HUES64 (cell line): ENCODE measurements at regions not wholly inside any gene's neighbourhood (a gene's known extent, or its start where the extent isn't known, plus 50 kb on each side); places are given as distances from the start of the nearest gene placed in this dataset.

Experiments used
- H3K27ac ChIP-seq: 2 replicates; pipeline ENCODE4 v1.7.0; 2013; ENCODE audit warnings: low read depth, low read length, inconsistent platforms
- H3K27me3 ChIP-seq: 2 replicates; pipeline ENCODE4 v1.6.1; 2013; ENCODE audit warnings: mild to moderate bottlenecking, low read length; ENCODE audit not compliant: insufficient read depth
- H3K36me3 ChIP-seq: 2 replicates; pipeline ENCODE4 v1.6.1; 2013; ENCODE audit warnings: mild to moderate bottlenecking, low read length; ENCODE audit not compliant: insufficient read depth
- H3K4me1 ChIP-seq: 2 replicates; pipeline ENCODE4 v1.6.1; 2013; ENCODE audit warnings: mild to moderate bottlenecking, low read length, moderate library complexity; ENCODE audit not compliant: insufficient read depth
- H3K4me3 ChIP-seq: 2 replicates; pipeline ENCODE4 v1.5.1; 2013; ENCODE audit warnings: mild to moderate bottlenecking, low read length, moderate library complexity
- H3K9ac ChIP-seq: 2 replicates; pipeline ENCODE4 v1.6.1; 2013; ENCODE audit warnings: mild to moderate bottlenecking, low read depth, low read length
- H3K9me3 ChIP-seq: 2 replicates; pipeline ENCODE4 v1.6.1; 2013; ENCODE audit warnings: low read depth, low read length; ENCODE audit not compliant: insufficient read depth
- WGBS: fragments of 150-250, 120-280 bp; methylation state at CpG from one replicate; pipeline ENCODE4 v1.1.7; 2013; ENCODE audit warnings: missing lambda C conversion rate; 5-methylcytosine and 5-hydroxymethylcytosine counted together

DNA sequence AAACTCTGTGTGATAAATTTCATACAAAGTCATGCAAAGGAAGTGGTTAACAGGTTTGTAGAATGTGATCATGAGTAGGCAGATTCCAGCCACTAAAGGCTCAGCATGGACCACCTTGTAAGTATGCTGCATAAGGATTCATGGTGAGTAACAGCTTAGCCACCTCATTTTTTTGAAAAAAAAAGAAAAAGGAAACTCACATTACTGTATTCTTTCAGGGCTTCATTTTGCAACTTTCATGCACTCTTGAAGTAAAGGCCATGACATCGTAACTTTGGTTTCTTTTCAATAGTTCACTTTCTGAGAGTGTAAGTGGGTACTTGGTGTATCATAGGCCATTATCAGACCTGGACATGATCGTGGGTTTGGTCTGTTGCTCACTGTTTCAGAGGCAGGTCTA, 175.1 kb downstream of the PCSK1 start:
- Histone ChIP-seq H3K36me3 (no peaks in the 10 kb centered on the region), H3K27me3 (no peaks in the 10 kb centered on the region), H3K9ac (no peak overlapping the region), H3K9me3 (no peaks in the 10 kb centered on the region), H3K4me1 (no peaks in the 10 kb centered on the region), H3K27ac (no peak overlapping the region), H3K4me3 (no peak overlapping the region)
- WGBS: 89% methylated on average over 2 of the region's 2 CpGs

DNA sequence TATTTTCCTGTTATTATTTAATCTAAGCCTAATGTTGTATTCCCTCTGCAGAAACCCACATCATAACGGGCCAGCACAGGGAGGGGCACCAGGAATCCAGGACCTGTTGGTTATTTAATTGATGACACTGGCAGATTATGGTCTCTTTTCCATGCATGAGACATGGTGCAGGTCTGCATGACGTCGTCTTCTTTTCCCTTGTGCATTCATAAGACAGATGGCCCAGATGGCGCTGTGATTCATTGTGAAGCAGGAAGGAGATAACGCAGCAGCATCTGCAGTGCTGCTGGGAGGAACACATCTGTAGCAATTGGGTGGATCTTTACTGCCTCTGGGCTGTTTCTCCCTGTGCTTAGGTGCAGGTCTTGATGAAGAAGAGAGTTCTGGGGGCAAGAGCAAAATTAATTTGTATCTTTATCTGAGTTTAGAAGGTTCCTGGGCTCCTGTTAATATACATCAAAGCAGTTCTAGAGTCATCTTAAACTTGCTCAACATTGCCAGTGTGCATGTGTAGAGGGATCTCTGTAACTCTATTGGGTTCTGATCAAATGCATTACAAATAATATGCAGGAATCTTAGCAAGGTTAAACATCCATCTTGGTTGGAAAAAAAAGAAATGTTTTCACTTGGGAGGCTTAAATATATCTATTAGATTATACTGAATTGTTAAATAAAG, 176.1 kb downstream of the PCSK1 start:
- Histone ChIP-seq H3K27me3 (no peaks in the 10 kb centered on the region), H3K4me3 (no peak overlapping the region), H3K27ac (no peak overlapping the region), H3K36me3 (no peaks in the 10 kb centered on the region), H3K4me1 (no peaks in the 10 kb centered on the region), H3K9me3 (no peaks in the 10 kb centered on the region), H3K9ac (no peak overlapping the region)
- WGBS: 91% methylated on average over 5 of the region's 5 CpGs

DNA sequence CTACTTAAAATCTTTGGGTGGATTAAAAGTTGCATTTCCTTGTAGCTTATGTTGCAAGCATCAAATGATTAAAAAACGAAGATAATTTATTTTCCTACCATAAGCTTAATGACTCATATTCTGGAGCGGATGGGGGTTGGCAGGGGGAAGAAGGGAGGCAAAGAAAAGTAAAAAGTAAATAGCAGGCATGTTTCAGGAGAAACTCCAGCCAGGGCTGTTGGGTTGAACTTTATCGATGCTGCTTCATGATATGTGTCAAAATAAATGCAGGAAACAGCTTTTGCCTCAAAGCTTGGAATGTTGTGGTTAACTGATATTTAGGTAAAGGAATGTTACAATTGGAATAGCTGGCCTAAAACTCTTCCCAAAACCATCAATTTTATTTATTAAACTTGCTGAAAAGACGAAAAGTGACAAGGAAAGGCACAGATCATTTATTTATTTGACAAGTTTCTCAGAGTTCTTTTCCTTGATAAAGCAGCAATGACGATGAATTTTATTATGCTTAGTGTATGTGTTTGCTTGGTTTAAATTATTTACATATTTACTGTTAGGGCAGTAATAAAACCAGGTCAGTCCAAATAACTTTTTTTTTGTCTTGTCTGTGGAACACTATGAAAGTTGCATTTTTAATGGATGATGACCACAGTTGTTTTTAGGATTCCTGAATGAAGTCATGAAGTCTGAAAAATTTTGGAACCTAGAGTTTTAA, 177.9 kb downstream of the PCSK1 start:
- no peak overlapping the region for H3K27ac ChIP-seq
- H3K4me1 ChIP-seq: no peaks in the 10 kb centered on the region

DNA sequence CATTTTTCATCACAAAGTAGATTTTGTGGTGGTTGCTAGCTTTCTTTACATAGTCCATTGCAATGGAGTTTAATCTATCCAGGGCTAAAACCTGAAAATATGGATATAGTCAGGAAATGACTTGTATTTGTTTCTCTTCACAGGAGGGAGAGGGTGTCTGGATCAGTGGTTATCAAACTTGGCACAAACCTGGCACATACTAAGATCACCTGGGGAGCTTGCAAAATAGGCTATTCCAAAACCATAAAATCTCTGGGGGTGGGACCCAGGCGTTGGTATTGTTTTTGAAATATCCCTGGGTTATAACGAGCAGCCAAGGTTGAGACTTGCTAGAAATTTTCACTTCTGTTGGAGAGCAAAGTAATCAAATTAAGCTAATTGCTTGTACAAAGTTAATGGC, 179.9 kb downstream of the PCSK1 start:
- Histone ChIP-seq H3K4me3 (no peak overlapping the region), H3K4me1 (no peaks in the 10 kb centered on the region), H3K27ac (no peak overlapping the region), H3K36me3 (no peaks in the 10 kb centered on the region), H3K9me3 (no peaks in the 10 kb centered on the region), H3K27me3 (no peaks in the 10 kb centered on the region), H3K9ac (no peak overlapping the region)
- 85% methylated on average over 2 of the region's 2 CpGs for WGBS

More for the DNA sequence above, 177.9 kb downstream of the PCSK1 start:
- Histone ChIP-seq H3K9me3 (no peaks in the 10 kb centered on the region), H3K27me3 (no peaks in the 10 kb centered on the region), H3K4me3 (no peak overlapping the region), H3K36me3 (no peaks in the 10 kb centered on the region), H3K9ac (no peak overlapping the region)
- 93% methylated on average over 4 of the region's 5 CpGs for WGBS

DNA sequence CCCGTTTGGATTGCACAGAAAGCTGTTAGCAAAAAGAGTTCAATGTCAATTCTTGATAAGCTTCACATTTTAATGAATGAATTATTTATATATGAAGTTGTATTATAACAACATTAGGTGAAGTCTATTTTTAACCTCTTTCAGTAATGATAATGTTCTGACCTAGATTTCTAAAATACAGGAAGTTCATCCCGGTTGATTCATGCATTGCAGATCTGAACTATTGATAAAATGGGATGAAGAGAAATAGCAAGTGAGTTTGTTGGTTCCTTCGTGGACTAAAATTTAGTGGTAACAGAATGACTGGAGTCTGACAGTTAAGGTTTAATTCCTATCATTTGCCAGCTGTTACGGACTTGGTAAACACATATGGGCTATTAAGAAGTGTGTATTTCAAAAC, 180.5 kb downstream of the PCSK1 start:
- Histone ChIP-seq H3K4me3 (no peak overlapping the region), H3K4me1 (no peaks in the 10 kb centered on the region), H3K36me3 (no peaks in the 10 kb centered on the region), H3K27ac (no peak overlapping the region), H3K9me3 (no peaks in the 10 kb centered on the region), H3K27me3 (no peaks in the 10 kb centered on the region), H3K9ac (no peak overlapping the region)
- 89% methylated on average over 3 of the region's 4 CpGs for WGBS

DNA sequence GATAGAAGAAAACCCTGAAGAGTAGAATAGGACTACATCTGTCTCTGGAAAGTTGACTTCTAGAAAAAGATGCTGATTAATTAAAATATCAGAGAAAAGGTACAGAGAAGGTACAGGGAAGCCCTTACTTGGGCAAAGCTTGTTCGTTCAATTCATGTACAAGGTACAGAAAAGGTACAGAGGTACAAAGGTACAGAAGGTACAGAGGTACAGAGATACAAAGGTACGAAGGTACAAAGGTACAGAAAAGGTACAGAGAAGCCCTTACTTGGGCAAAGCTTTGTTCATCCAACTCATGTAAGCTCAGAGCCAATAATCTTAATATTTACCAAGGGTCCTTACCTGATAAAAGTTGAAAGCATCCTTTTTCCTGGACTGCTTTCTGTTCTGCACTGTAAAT, 182.3 kb downstream of the PCSK1 start:
- no peaks in the 10 kb centered on the region for H3K36me3 ChIP-seq
- H3K9ac ChIP-seq: no peak overlapping the region
- no peaks in the 10 kb centered on the region for H3K4me1 ChIP-seq
- H3K27ac ChIP-seq: no peak overlapping the region
- no peak overlapping the region for H3K4me3 ChIP-seq
- no peaks in the 10 kb centered on the region for H3K27me3 ChIP-seq
- WGBS: 90% methylated on average over 2 of the region's 2 CpGs
- H3K9me3 ChIP-seq: no peaks in the 10 kb centered on the region

DNA sequence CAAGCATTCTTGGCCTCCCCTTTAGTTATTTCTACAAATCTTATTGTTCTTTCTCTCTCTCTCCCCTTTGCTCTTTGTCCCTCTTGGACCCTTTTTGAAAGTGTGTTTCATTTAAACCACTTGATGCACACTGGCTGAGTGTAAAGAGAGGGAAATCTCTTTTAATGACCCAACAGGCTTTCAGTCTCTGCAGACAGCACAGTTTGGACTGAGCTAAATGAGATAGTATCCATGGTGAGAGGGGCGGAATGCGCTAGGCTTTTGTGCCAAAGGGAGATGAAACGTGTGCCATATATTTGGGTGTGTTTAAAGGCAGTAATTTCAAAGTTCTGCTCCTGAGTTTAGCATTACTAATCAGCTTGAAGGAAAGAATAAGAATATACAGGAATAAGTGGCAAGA, 184.9 kb downstream of the PCSK1 start:
- Histone ChIP-seq H3K4me1 (no peaks in the 10 kb centered on the region), H3K9me3 (no peaks in the 10 kb centered on the region), H3K27me3 (no peaks in the 10 kb centered on the region), H3K9ac (no peak overlapping the region), H3K36me3 (no peaks in the 10 kb centered on the region), H3K27ac (no peak overlapping the region), H3K4me3 (no peak overlapping the region)
- WGBS: 88% methylated on average over 3 of the region's 3 CpGs

DNA sequence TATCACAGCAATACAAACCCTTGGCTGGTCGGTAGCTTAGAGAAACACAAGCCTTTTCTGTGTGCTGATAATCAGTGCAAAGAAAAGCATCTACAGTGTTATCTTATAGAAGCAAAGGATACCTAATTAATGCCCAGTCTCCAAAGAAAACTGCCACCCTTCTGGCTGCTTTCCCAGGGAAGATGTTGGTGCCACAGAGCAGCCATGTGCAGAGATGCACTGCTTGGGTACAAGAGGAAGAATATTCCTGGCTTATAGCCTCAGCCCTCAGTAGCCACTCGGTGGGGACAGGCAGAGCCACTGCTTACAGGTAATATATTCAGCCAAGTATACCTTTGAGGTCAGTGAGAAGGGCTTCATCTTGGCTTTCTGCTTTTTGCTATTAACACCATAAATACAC, 185.3 kb downstream of the PCSK1 start:
- WGBS: 80% methylated on average over 2 of the region's 2 CpGs
- Histone ChIP-seq H3K9ac (no peak overlapping the region), H3K9me3 (no peaks in the 10 kb centered on the region), H3K27ac (no peak overlapping the region), H3K4me1 (no peaks in the 10 kb centered on the region), H3K4me3 (no peak overlapping the region), H3K27me3 (no peaks in the 10 kb centered on the region), H3K36me3 (no peaks in the 10 kb centered on the region)

DNA sequence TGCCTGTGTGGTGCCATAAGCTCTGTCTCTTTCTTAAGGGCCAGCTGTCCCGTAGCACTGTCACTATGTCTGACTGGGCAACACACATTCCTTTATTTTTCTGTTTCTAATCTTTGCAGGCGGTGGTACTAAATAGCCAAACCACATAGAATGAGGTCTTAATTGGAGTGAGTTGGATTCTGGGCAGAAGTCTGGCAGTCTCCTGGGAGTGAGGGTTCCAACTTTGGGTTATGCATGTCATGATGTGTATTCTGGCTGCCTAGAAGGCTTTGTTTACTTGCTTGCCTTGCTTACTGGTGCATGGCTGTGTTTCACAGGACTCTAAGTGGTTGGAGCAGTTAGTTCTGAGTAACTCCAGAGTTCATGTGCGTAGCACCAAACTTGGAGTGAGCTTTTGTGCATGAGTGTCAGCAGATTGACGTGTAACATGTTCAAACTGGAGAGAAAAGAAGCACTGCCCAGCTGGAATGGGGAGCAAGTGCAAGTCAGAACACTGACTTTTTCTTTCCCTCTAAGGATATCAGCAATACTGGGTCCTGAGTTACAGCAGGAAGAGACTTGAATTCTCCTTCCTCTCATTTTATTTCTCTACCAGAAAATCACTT, 185.8 kb downstream of the PCSK1 start:
- Histone ChIP-seq H3K9ac (no peak overlapping the region), H3K4me3 (no peak overlapping the region), H3K27ac (no peak overlapping the region), H3K9me3 (no peaks in the 10 kb centered on the region), H3K4me1 (no peaks in the 10 kb centered on the region), H3K36me3 (no peaks in the 10 kb centered on the region), H3K27me3 (no peaks in the 10 kb centered on the region)
- WGBS: 92% methylated on average over 4 of the region's 4 CpGs

DNA sequence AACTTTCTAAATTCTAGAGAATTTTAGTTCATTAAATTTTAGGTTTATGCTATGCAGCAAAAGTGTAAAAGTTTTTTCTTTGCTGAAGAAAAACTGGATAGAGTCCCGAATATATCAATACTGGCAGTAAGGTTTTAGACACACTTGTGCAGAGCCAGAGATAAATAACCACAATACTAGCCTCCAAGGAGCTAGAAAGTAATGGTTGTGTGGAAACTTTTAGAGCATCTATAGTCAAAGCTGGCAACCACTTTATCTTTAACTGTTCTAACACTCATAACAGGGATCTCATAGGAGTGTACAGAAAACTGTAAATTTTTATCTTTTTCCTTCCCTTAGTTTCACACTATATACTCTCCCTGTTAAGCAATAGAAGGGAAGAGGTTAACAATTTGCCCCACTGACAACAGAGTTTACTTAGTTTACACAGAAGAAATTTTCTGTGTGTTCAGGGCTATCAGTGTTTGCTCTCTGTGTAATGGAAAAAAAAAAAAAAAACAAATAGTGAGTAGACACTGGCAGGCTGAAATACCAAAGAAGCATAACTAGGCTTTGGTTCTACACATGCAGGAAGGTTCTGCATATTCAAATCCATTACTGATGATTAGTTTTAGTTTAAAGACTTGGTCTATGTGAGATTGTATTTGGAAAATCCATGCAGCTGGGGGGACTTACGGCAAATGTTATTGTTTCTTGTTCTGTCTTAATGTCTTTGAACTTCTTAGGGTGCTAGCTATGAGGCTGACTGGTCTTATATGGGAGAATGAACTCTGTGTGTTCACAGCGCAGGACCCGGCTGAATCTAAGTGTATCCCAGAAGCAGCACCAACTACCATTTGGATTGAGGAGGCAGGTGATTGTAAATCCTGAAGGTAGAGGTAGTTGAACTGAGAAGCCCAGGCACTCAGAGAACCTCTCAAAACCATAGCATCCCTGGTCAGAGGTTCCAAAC, 187.6 kb downstream of the PCSK1 start:
- H3K36me3 ChIP-seq: no peaks in the 10 kb centered on the region
- H3K9ac ChIP-seq: no peak overlapping the region
- H3K4me1 ChIP-seq: no peaks in the 10 kb centered on the region
- H3K27ac ChIP-seq: no peak overlapping the region
- no peaks in the 10 kb centered on the region for H3K9me3 ChIP-seq
- no peaks in the 10 kb centered on the region for H3K27me3 ChIP-seq
- 97% methylated on average over 4 of the region's 4 CpGs for WGBS
- no peak overlapping the region for H3K4me3 ChIP-seq

DNA sequence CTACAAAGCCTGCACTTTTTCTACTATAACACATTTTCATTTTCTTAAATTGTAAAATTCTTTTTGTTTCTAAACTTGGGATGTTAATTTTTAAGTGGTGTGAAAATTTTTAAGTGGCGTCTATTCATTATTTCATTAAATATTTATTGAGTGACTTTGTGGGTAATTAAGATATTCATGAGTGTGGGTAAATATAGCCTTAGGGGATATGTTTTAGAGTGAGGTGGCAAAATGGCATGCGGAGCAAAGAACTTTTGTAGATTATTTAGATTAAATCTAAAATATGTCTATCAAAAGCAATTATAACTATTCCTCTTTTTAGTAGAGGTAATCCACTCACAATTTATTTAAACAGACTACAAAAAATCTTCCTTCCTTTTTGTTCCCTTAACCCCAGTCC, 188.4 kb downstream of the PCSK1 start:
- no peak overlapping the region for H3K4me3 ChIP-seq
- H3K9me3 ChIP-seq: no peaks in the 10 kb centered on the region
- H3K4me1 ChIP-seq: no peaks in the 10 kb centered on the region
- 100% methylated on average over 1 of the region's 2 CpGs for WGBS
- no peak overlapping the region for H3K27ac ChIP-seq
- H3K9ac ChIP-seq: no peak overlapping the region
- H3K27me3 ChIP-seq: no peaks in the 10 kb centered on the region
- H3K36me3 ChIP-seq: no peaks in the 10 kb centered on the region
